Upper lobe of left lung (tissue), 4 donors: ENCODE measurements at regions not wholly inside any gene's neighbourhood (a gene's known extent, or its start where the extent isn't known, plus 50 kb on each side); places are given as distances from the start of the nearest gene placed in this dataset.

Experiments used
- CTCF ChIP-seq, 6 experiments: fragments of 450-650 bp in 4 of 6; fragments of 200-600 bp in 2 of 6; sonication (generic) in 2 of 6; IDR thresholded peaks; one replicate each; pipeline ENCODE4 v1.5.1; 2016 to 2019; ENCODE audit warnings: antibody characterized with exemption in 6 of 6
- POLR2A ChIP-seq, 4 donors: fragments of 450-650 bp; IDR thresholded peaks; one replicate each; pipeline ENCODE4 v1.5.1; 2016 to 2017; ENCODE audit warnings: antibody characterized with exemption in 4 of 4, mild to moderate bottlenecking in 2 of 4
- POLR2AphosphoS5 ChIP-seq, 2 donors: sonication (generic); formaldehyde crosslinking; IDR thresholded peaks; one replicate each; pipeline ENCODE4 v1.5.1; 2017; ENCODE audit warnings: antibody characterized with exemption in 2 of 2

DNA sequence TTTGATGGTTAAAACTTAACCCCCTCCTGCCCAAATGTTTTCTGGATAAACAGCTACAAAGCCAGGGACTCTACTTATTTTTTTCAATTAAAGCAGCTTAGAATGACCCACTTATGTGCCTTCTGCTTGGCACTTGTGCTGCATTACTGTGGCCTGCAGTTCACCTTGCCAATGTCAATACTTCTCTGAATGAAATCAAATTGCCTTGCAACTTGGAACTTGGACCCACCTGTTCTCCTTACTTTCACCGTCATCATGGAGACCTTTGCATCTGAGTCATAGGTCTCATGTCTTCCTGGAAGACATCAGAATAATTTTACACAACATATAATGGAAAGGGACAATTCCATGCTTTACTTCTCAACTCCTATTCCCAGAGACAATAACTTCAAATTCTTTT is 92.1 kb upstream of the FHL2 start:
- TF ChIP-seq CTCF (IDR thresholded peaks at IDR 0.05) (no peak), POLR2A (IDR thresholded peaks at IDR 0.05) (no peak), POLR2AphosphoS5 (IDR thresholded peaks at IDR 0.05) (no peak)
